HFF-Myc (cell line): ENCODE measurements at regions not wholly inside any gene's neighbourhood (a gene's known extent, or its start where the extent isn't known, plus 50 kb on each side); places are given as distances from the start of the nearest gene placed in this dataset.

ENCODE experiments used
- DNase-seq: peaks from one replicate; pipeline ENCODE4 v3.0.0-alpha.2; 2011; ENCODE audit warnings: low read depth; ENCODE audit errors: extremely low read depth
- H3K4me3 ChIP-seq: replicated peaks from 2 replicates; pipeline ENCODE4 v1.5.1; 2011; ENCODE audit warnings: low read depth, mild to moderate bottlenecking, control low read depth, low read length
- CTCF ChIP-seq: IDR thresholded peaks from 2 replicates; pipeline ENCODE4 v1.5.1; 2012; ENCODE audit warnings: mild to moderate bottlenecking, low read depth, low read length, control low read depth; ENCODE audit errors: missing control alignments

- no peak for TF ChIP-seq CTCF
- DNase-seq: no peak
- H3K4me3 ChIP-seq: no peak overlapping the region
Observed at GRCh38 chr12:94707892-94708291, 57.5 kb upstream of the TMCC3 start.

GRCh38 chr12:94707036-94707435, 56.7 kb upstream of the TMCC3 start:
- no peak overlapping the region for H3K4me3 ChIP-seq
- DNase-seq: no peak
- no peak for TF ChIP-seq CTCF

GRCh38 chr12:94706250-94706661, 55.9 kb upstream of the TMCC3 start:
- TF ChIP-seq CTCF: no peak
- H3K4me3 ChIP-seq: no peak overlapping the region
- DNase-seq: no peak

GRCh38 chr12:94705676-94706075, 55.3 kb upstream of the TMCC3 start:
- DNase-seq: no peak
- TF ChIP-seq CTCF: no peak
- H3K4me3 ChIP-seq: no peak overlapping the region

- peak; percentile 31 for DNase-seq
Observed at GRCh38 chr12:94704452-94705306, 54.3 kb upstream of the TMCC3 start.

GRCh38 chr12:94702696-94703095, 52.3 kb upstream of the TMCC3 start:
- no peak for TF ChIP-seq CTCF
- no peak overlapping the region for H3K4me3 ChIP-seq
- no peak for DNase-seq

More at GRCh38 chr12:94704452-94705306, 54.3 kb upstream of the TMCC3 start:
- TF ChIP-seq CTCF: no peak
- no peak overlapping the region for H3K4me3 ChIP-seq
